ENCODE measurements at regions not wholly inside any gene's neighbourhood (a gene's known extent, or its start where the extent isn't known, plus 50 kb on each side); places are given as distances from the start of the nearest gene placed in this dataset.
A peak's percentile ranks its signal among the peaks of the same experiment; 100 is the strongest.
"Not testable (repeated sequence)": the region's sequence is repeated elsewhere in the genome, so short reads cannot be mapped to it uniquely, and the experiment has no call there.

DNA sequence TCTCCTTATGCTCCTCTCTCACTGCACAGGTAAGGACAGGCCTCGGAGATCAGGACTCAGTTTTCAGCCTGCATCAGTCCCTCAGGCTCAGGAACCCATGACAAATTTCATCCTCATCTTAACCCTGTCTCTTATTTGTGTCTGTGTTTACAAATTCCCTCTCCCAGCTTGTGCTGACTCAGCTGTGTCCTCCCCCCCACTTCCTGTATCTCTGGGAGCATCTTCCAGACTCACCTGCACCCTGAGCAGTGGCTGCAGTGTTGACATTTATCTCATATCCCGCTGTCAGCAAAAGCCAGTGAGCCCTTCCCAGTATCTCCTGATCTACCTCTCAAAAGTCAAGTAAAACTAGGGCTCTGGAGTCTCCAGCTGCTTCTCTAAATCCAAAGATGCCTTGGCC is 65.6 kb upstream of the VPREB1 start:
- ChIA-PET CTCF (interaction anchor here (1.9 to 6.1 kb wide), 6 partner anchors 11 to 57 kb away, joined by 4 to 42 read pairs (median 10); no protein-coding TSS in a partner anchor), POLR2A (no interaction called here)
- no peak for DNase-seq (ENCODE audit: extremely low spot score)
- TF ChIP-seq, protein P1, sequence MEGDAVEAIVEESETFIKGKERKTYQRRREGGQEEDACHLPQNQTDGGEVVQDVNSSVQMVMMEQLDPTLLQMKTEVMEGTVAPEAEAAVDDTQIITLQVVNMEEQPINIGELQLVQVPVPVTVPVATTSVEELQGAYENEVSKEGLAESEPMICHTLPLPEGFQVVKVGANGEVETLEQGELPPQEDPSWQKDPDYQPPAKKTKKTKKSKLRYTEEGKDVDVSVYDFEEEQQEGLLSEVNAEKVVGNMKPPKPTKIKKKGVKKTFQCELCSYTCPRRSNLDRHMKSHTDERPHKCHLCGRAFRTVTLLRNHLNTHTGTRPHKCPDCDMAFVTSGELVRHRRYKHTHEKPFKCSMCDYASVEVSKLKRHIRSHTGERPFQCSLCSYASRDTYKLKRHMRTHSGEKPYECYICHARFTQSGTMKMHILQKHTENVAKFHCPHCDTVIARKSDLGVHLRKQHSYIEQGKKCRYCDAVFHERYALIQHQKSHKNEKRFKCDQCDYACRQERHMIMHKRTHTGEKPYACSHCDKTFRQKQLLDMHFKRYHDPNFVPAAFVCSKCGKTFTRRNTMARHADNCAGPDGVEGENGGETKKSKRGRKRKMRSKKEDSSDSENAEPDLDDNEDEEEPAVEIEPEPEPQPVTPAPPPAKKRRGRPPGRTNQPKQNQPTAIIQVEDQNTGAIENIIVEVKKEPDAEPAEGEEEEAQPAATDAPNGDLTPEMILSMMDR (IDR thresholded peaks at IDR 0.05; ENCODE audit: control extremely low read depth, extremely low read depth, low read depth, missing control alignments) = no peak

DNA sequence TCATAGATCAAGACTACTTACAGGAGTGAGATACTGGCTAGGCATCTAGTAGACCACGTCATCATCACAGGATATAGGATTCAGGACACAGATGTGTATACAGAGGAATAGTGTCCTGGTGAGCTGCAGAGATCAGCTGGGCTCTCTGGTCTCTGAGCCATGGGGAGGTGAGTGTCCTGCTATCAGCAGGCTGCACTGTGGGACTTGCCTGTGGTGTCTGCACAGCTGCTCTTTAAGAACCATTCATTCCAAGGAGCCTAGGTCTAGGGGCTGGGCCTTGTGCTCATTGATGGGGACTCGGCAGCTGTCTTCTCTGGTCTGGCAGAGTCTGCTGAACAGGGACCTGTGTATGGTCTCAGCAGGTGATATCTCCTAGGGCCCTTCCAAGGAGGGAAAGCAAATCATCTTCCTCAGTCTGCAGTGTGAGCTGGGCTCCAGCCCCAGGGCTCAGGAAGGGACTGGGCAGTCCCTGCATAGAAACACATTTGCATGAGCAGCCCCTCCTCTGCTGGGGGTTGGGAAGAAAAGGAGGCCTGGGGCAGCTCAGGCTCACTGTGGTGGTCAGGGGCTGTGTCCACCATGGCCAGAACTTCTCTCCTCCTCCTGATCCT is 66.1 kb upstream of the VPREB1 start:
- TF ChIP-seq, protein P1 (IDR thresholded peaks at IDR 0.05; ENCODE audit: control extremely low read depth, extremely low read depth, low read depth, missing control alignments) = no peak
- no peak for DNase-seq (ENCODE audit: extremely low spot score)
- ChIA-PET POLR2A (no interaction called here), CTCF (interaction anchor here (1.9 to 6.1 kb wide), 3 partner anchors 16 to 22 kb away, joined by 4 to 42 read pairs (median 33); no protein-coding TSS in a partner anchor)

DNA sequence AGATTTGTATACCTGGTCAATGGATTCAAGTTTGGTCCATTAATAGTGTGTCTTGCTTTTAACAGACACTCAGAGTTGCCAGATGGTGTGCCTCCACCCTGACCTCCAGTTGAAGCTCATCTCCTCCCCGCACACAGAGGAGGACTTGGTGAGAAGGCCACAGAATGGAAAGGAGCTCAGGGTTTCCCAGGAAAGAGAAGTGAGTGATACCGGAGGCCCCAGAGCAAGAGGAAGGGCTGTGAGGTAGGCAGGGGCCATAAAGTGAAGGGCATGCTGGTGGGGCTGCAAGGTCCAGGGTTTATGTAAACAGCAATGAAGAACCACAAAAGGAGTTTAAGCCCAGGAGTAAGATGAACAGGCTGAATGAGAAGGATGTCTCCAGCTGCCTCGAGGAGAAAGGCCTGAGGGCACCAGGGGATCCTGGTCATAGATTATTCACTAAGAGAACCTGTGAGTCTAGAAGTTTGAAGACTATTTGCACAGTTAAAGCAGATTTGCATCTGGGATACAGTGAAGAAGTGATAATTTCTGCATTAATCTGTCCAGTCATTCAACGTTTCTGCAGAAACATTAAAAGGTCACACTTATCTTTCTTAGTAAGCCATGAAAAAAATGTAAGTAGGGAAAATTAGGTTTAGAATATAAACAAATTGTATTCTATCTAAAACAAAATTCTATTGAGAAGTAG is 67.5 kb upstream of the VPREB1 start:
- no peak for DNase-seq (ENCODE audit: extremely low spot score)
- ChIA-PET POLR2A (no interaction called here), CTCF (interaction anchor here (0.8 to 6.1 kb wide), 4 partner anchors 19 to 117 kb away, joined by 3 to 42 read pairs (median 19); no protein-coding TSS in a partner anchor)
- TF ChIP-seq, protein P1 (IDR thresholded peaks at IDR 0.05; ENCODE audit: control extremely low read depth, extremely low read depth, low read depth, missing control alignments) = no peak

DNA sequence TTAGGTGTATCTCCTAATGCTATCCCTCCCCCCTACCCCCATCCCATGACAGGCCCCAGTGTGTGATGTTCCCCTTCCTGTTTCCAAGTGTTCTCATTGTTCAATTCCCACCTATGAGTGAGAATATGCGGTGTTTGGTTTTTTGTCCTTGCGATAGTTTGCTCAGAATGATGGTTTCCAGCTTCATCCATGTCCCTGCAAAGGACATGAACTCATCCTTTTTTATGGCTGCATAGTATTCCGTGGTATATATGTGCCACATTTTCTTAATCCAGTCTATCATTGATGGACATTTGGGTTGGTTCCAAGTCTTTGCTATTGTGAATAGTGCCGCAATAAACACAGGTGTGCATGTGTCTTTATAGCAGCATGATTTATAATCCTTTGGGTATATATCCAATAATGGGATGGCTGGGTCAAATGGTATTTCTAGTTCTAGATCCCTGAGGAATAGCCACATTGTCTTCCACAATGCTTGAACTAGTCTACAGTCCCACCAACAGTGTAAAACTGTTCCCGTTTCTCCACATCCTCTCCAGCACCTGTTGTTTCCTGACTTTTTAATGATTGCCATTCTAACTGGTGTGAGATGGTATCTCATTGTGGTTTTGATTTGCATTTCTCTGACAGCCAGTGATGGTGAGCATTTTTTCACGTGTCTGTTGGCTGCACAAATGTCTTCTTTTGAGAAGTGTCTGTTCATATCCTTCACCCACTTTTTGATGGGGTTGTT is 71.5 kb upstream of the VPREB1 start:
- DNase-seq (ENCODE audit: extremely low spot score); POLR2A ChIA-PET: not testable (repeated sequence)
- CTCF ChIA-PET = interaction anchor here (1.2 to 2.8 kb wide), 3 partner anchors 10 to 15 kb away, joined by 3 to 20 read pairs (median 15); no protein-coding TSS in a partner anchor

DNA sequence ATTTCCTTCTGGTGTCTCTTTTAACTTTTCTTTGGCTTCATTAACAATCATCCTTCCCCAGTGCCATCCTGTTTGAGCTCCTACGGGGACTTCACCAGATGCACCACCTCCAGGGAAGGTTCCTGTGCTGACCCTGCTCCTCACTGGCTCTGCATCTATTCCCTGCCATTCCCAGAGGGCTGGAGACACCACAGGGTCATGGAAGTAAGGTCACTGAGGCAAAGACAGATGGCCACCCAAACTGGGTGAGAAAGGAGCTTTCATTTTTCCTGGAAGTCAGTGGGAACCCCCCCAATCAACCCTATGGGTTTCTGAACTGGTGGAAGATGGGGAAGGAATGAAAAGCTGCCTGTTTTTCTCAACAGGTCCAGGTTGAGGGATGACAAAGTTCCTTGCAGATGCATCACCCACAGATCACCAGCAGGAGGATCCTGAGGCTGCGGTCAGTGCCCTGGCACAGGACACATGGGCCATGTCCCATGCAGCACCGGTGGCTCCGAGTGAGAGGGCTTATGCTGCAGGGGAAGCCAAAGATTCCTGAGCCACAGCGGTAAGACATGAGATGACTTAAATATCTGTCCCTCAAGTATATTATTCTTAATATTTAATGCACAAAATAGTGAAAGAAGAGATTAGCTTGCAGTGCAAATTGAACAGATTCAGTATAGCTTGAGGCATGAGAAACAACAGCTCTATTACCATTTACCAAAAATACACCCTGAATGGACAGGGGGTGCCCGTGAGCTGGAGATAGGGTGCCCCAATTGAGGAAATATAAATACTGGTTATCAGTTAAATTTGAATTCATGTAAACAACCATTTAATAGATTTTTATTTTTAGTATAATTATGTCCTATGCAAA is 73.0 kb upstream of the VPREB1 start:
- ChIA-PET POLR2A (no interaction called here), CTCF (interaction anchor here (0.7 to 2.8 kb wide), 10 partner anchors 9 to 111 kb away, joined by 3 to 20 read pairs (median 6); no protein-coding TSS in a partner anchor)
- no peak for DNase-seq (ENCODE audit: extremely low spot score)
- TF ChIP-seq, protein P1 (IDR thresholded peaks at IDR 0.05; ENCODE audit: control extremely low read depth, extremely low read depth, low read depth, missing control alignments) = peak; percentile 23

DNA sequence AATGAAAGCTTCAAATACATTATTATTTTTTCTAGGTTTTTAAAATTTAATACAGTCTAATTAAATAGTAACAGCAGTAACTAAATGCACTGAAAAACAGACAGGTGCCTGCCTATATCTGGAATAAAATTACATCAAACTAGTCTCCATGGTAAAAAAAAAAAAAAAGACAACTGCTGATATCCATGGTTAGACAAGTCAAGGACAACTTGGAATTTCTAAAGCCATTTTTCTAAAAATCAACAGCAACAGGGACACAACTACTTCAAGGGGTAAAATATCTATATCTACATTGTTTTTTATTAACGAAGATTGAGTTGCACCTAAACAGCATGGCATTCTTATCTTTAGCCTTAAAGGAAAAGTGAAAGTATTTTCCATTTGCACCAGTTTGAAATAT is 74.7 kb upstream of the VPREB1 start:
- no peak for DNase-seq (ENCODE audit: extremely low spot score)
- ChIA-PET CTCF (interaction anchor here (0.9 to 2.8 kb wide), 7 partner anchors 14 to 59 kb away, joined by 3 to 20 read pairs (median 8); no protein-coding TSS in a partner anchor), POLR2A (no interaction called here)
- TF ChIP-seq, protein P1 (IDR thresholded peaks at IDR 0.05; ENCODE audit: control extremely low read depth, extremely low read depth, low read depth, missing control alignments) = no peak
